ENCODE measurements at regions not wholly inside any gene's neighbourhood (a gene's known extent, or its start where the extent isn't known, plus 50 kb on each side); places are given as distances from the start of the nearest gene placed in this dataset.

- Mint-ChIP-seq H3K27ac (ENCODE audit: unreplicated experiment) (no peak overlapping the region), H3K9me3 (no peaks in the 10 kb centered on the region), H3K4me1 (no peaks in the 10 kb centered on the region), H3K27me3 (ENCODE audit: low read depth) (no peaks in the 10 kb centered on the region), H3K36me3 (ENCODE audit: low read depth) (no peaks in the 10 kb centered on the region), H3K4me3 (no peak overlapping the region)
- DNase-seq (ENCODE audit: low read depth, low spot score): no peak
- TF ChIP-seq CTCF (conservative IDR thresholded peaks at IDR 0.05): no peak
Measured at GRCh38 chr2:228840113-228840742, 430.9 kb downstream of the PID1 start.

- Mint-ChIP-seq H3K27me3 (ENCODE audit: low read depth) (no peaks in the 10 kb centered on the region), H3K4me3 (no peak overlapping the region), H3K36me3 (ENCODE audit: low read depth) (no peaks in the 10 kb centered on the region), H3K4me1 (no peaks in the 10 kb centered on the region), H3K9me3 (no peaks in the 10 kb centered on the region), H3K27ac (ENCODE audit: unreplicated experiment) (no peak overlapping the region)
- DNase-seq (ENCODE audit: low read depth, low spot score): no peak
- no peak for TF ChIP-seq CTCF (conservative IDR thresholded peaks at IDR 0.05)
Measured at GRCh38 chr2:228839421-228839876, 431.6 kb downstream of the PID1 start.

GRCh38 chr2:228838819-228839218, 432.3 kb downstream of the PID1 start:
- no peak for TF ChIP-seq CTCF (conservative IDR thresholded peaks at IDR 0.05)
- H3K9me3 Mint-ChIP-seq: no peaks in the 10 kb centered on the region
- no peak overlapping the region for H3K27ac Mint-ChIP-seq (ENCODE audit: unreplicated experiment)
- H3K4me1 Mint-ChIP-seq: no peaks in the 10 kb centered on the region
- H3K4me3 Mint-ChIP-seq: no peak overlapping the region
- no peak for DNase-seq (ENCODE audit: low read depth, low spot score)
- H3K27me3 Mint-ChIP-seq (ENCODE audit: low read depth): no peaks in the 10 kb centered on the region
- H3K36me3 Mint-ChIP-seq (ENCODE audit: low read depth): no peaks in the 10 kb centered on the region

- Mint-ChIP-seq H3K27ac (ENCODE audit: unreplicated experiment) (no peak overlapping the region), H3K9me3 (peaks cover 4% of the 10 kb centered on the region), H3K4me1 (no peaks in the 10 kb centered on the region), H3K36me3 (ENCODE audit: low read depth) (no peaks in the 10 kb centered on the region), H3K27me3 (ENCODE audit: low read depth) (no peaks in the 10 kb centered on the region), H3K4me3 (no peak overlapping the region)
- TF ChIP-seq CTCF (conservative IDR thresholded peaks at IDR 0.05): no peak
- no peak for DNase-seq (ENCODE audit: low read depth, low spot score)
Measured at GRCh38 chr2:228828397-228828796, 442.7 kb downstream of the PID1 start.

- Mint-ChIP-seq H3K9me3 (peaks cover 4% of the 10 kb centered on the region), H3K4me3 (no peak overlapping the region), H3K4me1 (no peaks in the 10 kb centered on the region), H3K27me3 (ENCODE audit: low read depth) (no peaks in the 10 kb centered on the region), H3K36me3 (ENCODE audit: low read depth) (no peaks in the 10 kb centered on the region), H3K27ac (ENCODE audit: unreplicated experiment) (no peak overlapping the region)
- DNase-seq (ENCODE audit: low read depth, low spot score): no peak
- no peak for TF ChIP-seq CTCF (conservative IDR thresholded peaks at IDR 0.05)
Measured at GRCh38 chr2:228827056-228827700, 443.9 kb downstream of the PID1 start.

All from neural crest cell (in vitro differentiated cells).